SK-N-SH (cell line): ENCODE measurements at regions not wholly inside any gene's neighbourhood (a gene's known extent, or its start where the extent isn't known, plus 50 kb on each side); places are given as distances from the start of the nearest gene placed in this dataset.

Source experiments
- CTCF ChIA-PET: fragments of 300-600, 350-600 bp; formaldehyde crosslinking; extraction: SDS; loops from one replicate; lab custom pipeline; 2021; lab: Yijun Ruan, JAX
- POLR2A ChIA-PET: fragments of 350-600 bp; sonication (Branson Sonifier 250); formaldehyde crosslinking; extraction: SDS; loops from one replicate; lab custom pipeline; 2020; ENCODE audit warnings: antibody characterized with exemption, inconsistent platforms; lab: Yijun Ruan, JAX
- DNase-seq: peaks from one replicate; pipeline ENCODE4 v3.0.0; 2012
- H2AFZ ChIP-seq: fragments of 200-600 bp; sonication (generic); 2 replicates; pipeline ENCODE4 v1.8.1; 2016; ENCODE audit warnings: antibody characterized with exemption, mild to moderate bottlenecking, low read depth
- H3F3A ChIP-seq: fragments of 200-600 bp; sonication (generic); replicated peaks from 2 replicates; pipeline ENCODE3; 2016; ENCODE audit warnings: antibody characterized with exemption, mild to moderate bottlenecking; ENCODE audit not compliant: insufficient read depth
- H3K27ac ChIP-seq, 2 experiments: fragments of 200-500 bp in 1 of 2; fragments of 200-600 bp in 1 of 2; sonication (Bioruptor generic) in 1 of 2; sonication (generic), shearing (Covaris generic) in 1 of 2; 2 replicates each; pipeline versions ENCODE4 v1.5.1 to v1.6.1; 2014 to 2016; ENCODE audit warnings: low read depth in 2 of 2, inconsistent platforms in 1 of 2, low read length in 1 of 2, mild to moderate bottlenecking in 1 of 2, mixed read lengths in 1 of 2
- H3K27me3 ChIP-seq: fragments of 200-600 bp; sonication (generic), shearing (Covaris generic); 2 replicates; pipeline ENCODE4 v1.6.1; 2016; ENCODE audit warnings: mixed run types; ENCODE audit not compliant: insufficient read depth
- H3K36me3 ChIP-seq, 2 experiments: fragments of 200-500 bp in 1 of 2; fragments of 200-600 bp in 1 of 2; sonication (Bioruptor generic) in 1 of 2; sonication (generic) in 1 of 2; replicated peaks in 1 of 2; 2 replicates each; pipeline versions ENCODE3 to v1.5.1; 2014 to 2016; ENCODE audit warnings: low read length in 1 of 2, mild to moderate bottlenecking in 1 of 2; ENCODE audit not compliant: insufficient read depth in 2 of 2, control insufficient read depth in 1 of 2
- H3K4me1 ChIP-seq, 2 experiments: fragments of 200-500 bp in 1 of 2; fragments of 200-600 bp in 1 of 2; sonication (Bioruptor generic) in 1 of 2; sonication (generic), shearing (Covaris generic) in 1 of 2; 2 replicates each; pipeline versions ENCODE4 v1.5.1 to v1.6.1; 2014 to 2016; ENCODE audit warnings: low read depth in 1 of 2, low read length in 1 of 2, mixed run types in 1 of 2; ENCODE audit not compliant: insufficient read depth in 2 of 2, control insufficient read depth in 1 of 2
- H3K4me2 ChIP-seq: fragments of 200-600 bp; sonication (generic), shearing (Covaris generic); 2 replicates; pipeline ENCODE4 v1.6.1; 2017; ENCODE audit warnings: mixed run types
- H3K4me3 ChIP-seq, 2 experiments: fragments of 200-500 bp in 1 of 2; fragments of 200-600 bp in 1 of 2; sonication (Bioruptor generic) in 1 of 2; sonication (generic), shearing (Covaris generic) in 1 of 2; 2 replicates each; pipeline versions ENCODE4 v1.5.1 to v1.8.1; 2014 to 2016; ENCODE audit warnings: low read depth in 2 of 2, inconsistent platforms in 1 of 2, low read length in 1 of 2, mild to moderate bottlenecking in 1 of 2, mixed read lengths in 1 of 2, moderate library complexity in 1 of 2
- H3K79me2 ChIP-seq: fragments of 200-600 bp; sonication (generic); 2 replicates; pipeline ENCODE4 v1.8.1; 2017; ENCODE audit warnings: mild to moderate bottlenecking; ENCODE audit not compliant: insufficient read depth
- H3K9ac ChIP-seq: fragments of 200-600 bp; sonication (generic); 2 replicates; pipeline ENCODE4 v1.6.1; 2017; ENCODE audit warnings: mixed run types
- H3K9me2 ChIP-seq: fragments of 200-600 bp; sonication (generic); 2 replicates; pipeline ENCODE4 v1.6.1; 2017; ENCODE audit warnings: mixed run types
- H3K9me3 ChIP-seq: fragments of 200-600 bp; sonication (generic); 2 replicates; pipeline ENCODE4 v1.6.1; 2017; ENCODE audit warnings: mixed run types, mild to moderate bottlenecking, moderate library complexity
- H4K20me1 ChIP-seq: fragments of 200-600 bp; sonication (generic); 2 replicates; pipeline ENCODE4 v1.6.1; 2017; ENCODE audit warnings: mild to moderate bottlenecking, mixed run types; ENCODE audit not compliant: insufficient read depth
- ELF1 ChIP-seq: IDR thresholded peaks from 2 replicates; pipeline ENCODE4 v1.4.0; 2012
- EP300 ChIP-seq, 2 experiments: IDR thresholded peaks; 2 replicates each; pipeline versions ENCODE4 v1.4.0 to v1.6.1; 2012; ENCODE audit warnings: borderline replicate concordance in 1 of 2, low read depth in 1 of 2, low read length in 1 of 2
- GABPA ChIP-seq: IDR thresholded peaks from 2 replicates; pipeline ENCODE4 v1.4.0; 2012; ENCODE audit warnings: low read depth, mild to moderate bottlenecking
- GATA2 ChIP-seq: sonication (generic); formaldehyde crosslinking; IDR thresholded peaks from 2 replicates; pipeline ENCODE4 v1.5.0; 2020; ENCODE audit warnings: mild to moderate bottlenecking, missing genetic modification reagents
- MEF2A ChIP-seq: IDR thresholded peaks from 2 replicates; pipeline ENCODE4 v1.4.0; 2012; ENCODE audit warnings: low read depth, borderline replicate concordance
- SIN3A ChIP-seq: IDR thresholded peaks from 2 replicates; pipeline ENCODE4 v1.6.1; 2012; ENCODE audit warnings: low read depth, mild to moderate bottlenecking, low read length, moderate library complexity, borderline replicate concordance
- TCF12 ChIP-seq: IDR thresholded peaks from 2 replicates; pipeline ENCODE4 v1.4.0; 2012
- TEAD4 ChIP-seq: IDR thresholded peaks from 2 replicates; pipeline ENCODE4 v1.4.0; 2012; ENCODE audit warnings: mild to moderate bottlenecking, borderline replicate concordance; ENCODE audit not compliant: insufficient read depth
- YY1 ChIP-seq: IDR thresholded peaks from 2 replicates; pipeline ENCODE4 v1.4.0; 2012; ENCODE audit warnings: low read depth, mild to moderate bottlenecking
- WGBS: methylation state at CpG from one replicate; pipeline ENCODE4 v1.1.6; 2017; ENCODE audit warnings: low lambda C conversion rate; 5-methylcytosine and 5-hydroxymethylcytosine counted together
- TF ChIP-seq, protein P1 (sequence below): IDR thresholded peaks from 2 replicates; pipeline ENCODE4 v1.6.1; 2012; ENCODE audit warnings: mild to moderate bottlenecking, low read depth, low read length, moderate library complexity
- TF ChIP-seq, protein P2 (sequence below): IDR thresholded peaks from 2 replicates; pipeline ENCODE4 v1.4.0; 2012; ENCODE audit warnings: low read depth, borderline replicate concordance
- TF ChIP-seq, protein P3 (sequence below): fragments of 150-350 bp; IDR thresholded peaks from 2 replicates; pipeline ENCODE4 v1.6.1; 2017; ENCODE audit warnings: antibody characterized with exemption, low read length, low read depth, borderline replicate concordance

DNA sequence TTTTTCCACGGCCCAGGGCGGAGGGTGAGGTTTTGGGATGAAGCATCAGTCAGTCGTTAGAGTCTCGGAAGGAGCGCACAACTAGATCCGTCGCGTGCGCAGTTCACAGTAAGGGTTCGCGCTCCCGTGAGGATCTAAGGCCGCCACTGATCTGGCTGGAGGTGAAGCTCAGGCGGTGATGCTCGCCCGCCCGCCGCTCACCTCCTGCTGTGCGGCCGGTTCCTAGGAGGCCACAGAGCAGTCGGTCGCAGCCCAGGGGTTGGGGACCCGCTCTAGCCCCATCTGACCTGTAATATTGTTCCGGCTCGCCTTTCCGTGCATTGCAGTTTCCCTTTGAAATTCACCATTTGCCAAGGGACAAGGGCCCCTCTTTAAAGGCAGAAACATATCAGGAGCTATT is 244.7 kb downstream of the TFAP2C start (continued):
- TF ChIP-seq EP300 (IDR thresholded peaks at IDR 0.05; ENCODE audit: borderline replicate concordance in 1 of 2, low read depth in 1 of 2, low read length in 1 of 2): no peak
- no peak for TF ChIP-seq GATA2 (CRISPR knock-in tag)
- TF ChIP-seq GABPA: no peak
- no peak for TF ChIP-seq SIN3A
- TF ChIP-seq YY1: no peak

DNA sequence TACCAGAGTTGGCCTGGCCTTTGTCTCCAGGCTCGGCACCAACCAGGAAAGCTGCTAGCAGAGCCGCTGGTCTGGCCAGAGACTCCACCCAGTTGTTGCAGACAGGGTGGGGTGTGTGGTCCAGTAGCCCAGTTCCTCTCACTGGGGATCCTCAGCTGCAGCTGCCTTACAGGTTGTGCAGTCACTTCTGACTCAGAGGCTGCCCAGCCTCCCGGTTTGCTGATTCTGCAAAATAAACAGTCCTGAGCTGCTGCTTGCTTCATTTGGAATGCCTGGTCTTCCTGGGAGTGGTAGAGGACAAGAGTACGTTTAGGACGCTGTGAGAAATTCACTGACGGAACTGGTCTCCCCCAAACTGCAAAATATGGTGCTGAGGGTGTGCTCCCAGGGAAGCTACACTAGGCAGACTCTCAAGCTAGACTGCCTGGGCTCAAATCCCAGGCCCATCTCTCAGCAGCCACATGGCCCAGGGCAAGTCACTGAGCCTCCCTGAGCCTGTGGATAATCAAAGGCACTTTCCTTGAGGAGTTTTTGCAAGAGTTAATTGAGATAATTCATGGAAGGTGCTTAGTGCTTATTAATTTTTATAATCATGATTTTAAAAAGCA is 246.1 kb downstream of the TFAP2C start:
- Histone ChIP-seq H3K9me2 (no peaks in the 10 kb centered on the region), H2AFZ (no peak overlapping the region), H4K20me1 (no peaks in the 10 kb centered on the region), H3F3A (no peaks in the 10 kb centered on the region), H3K4me2 (no peak overlapping the region), H3K79me2 (no peaks in the 10 kb centered on the region), H3K36me3 (no peaks in the 10 kb centered on the region), H3K27ac (no peak overlapping the region), H3K27me3 (peaks cover 27% of the 10 kb centered on the region; the same call in 1 of the 2 replicates), H3K9ac (no peak overlapping the region), H3K4me3 (no peak overlapping the region), H3K9me3 (no peaks in the 10 kb centered on the region), H3K4me1 (no peaks in the 10 kb centered on the region)
- TF ChIP-seq, protein P1, sequence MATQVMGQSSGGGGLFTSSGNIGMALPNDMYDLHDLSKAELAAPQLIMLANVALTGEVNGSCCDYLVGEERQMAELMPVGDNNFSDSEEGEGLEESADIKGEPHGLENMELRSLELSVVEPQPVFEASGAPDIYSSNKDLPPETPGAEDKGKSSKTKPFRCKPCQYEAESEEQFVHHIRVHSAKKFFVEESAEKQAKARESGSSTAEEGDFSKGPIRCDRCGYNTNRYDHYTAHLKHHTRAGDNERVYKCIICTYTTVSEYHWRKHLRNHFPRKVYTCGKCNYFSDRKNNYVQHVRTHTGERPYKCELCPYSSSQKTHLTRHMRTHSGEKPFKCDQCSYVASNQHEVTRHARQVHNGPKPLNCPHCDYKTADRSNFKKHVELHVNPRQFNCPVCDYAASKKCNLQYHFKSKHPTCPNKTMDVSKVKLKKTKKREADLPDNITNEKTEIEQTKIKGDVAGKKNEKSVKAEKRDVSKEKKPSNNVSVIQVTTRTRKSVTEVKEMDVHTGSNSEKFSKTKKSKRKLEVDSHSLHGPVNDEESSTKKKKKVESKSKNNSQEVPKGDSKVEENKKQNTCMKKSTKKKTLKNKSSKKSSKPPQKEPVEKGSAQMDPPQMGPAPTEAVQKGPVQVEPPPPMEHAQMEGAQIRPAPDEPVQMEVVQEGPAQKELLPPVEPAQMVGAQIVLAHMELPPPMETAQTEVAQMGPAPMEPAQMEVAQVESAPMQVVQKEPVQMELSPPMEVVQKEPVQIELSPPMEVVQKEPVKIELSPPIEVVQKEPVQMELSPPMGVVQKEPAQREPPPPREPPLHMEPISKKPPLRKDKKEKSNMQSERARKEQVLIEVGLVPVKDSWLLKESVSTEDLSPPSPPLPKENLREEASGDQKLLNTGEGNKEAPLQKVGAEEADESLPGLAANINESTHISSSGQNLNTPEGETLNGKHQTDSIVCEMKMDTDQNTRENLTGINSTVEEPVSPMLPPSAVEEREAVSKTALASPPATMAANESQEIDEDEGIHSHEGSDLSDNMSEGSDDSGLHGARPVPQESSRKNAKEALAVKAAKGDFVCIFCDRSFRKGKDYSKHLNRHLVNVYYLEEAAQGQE: no peak
- TF ChIP-seq, protein P2, sequence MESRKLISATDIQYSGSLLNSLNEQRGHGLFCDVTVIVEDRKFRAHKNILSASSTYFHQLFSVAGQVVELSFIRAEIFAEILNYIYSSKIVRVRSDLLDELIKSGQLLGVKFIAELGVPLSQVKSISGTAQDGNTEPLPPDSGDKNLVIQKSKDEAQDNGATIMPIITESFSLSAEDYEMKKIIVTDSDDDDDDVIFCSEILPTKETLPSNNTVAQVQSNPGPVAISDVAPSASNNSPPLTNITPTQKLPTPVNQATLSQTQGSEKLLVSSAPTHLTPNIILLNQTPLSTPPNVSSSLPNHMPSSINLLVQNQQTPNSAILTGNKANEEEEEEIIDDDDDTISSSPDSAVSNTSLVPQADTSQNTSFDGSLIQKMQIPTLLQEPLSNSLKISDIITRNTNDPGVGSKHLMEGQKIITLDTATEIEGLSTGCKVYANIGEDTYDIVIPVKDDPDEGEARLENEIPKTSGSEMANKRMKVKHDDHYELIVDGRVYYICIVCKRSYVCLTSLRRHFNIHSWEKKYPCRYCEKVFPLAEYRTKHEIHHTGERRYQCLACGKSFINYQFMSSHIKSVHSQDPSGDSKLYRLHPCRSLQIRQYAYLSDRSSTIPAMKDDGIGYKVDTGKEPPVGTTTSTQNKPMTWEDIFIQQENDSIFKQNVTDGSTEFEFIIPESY: no peak
- no peak for TF ChIP-seq ELF1
- TF ChIP-seq, protein P3, sequence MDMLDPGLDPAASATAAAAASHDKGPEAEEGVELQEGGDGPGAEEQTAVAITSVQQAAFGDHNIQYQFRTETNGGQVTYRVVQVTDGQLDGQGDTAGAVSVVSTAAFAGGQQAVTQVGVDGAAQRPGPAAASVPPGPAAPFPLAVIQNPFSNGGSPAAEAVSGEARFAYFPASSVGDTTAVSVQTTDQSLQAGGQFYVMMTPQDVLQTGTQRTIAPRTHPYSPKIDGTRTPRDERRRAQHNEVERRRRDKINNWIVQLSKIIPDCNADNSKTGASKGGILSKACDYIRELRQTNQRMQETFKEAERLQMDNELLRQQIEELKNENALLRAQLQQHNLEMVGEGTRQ: no peak
- no peak for TF ChIP-seq TCF12
- TF ChIP-seq MEF2A: no peak
- TF ChIP-seq TEAD4: no peak
- DNase-seq: no peak
- 10% methylated on average over 5 of the region's 6 CpGs for WGBS
- POLR2A ChIA-PET: no interaction called here
- CTCF ChIA-PET: no interaction called here
